ENCODE measurements at regions not wholly inside any gene's neighbourhood (a gene's known extent, or its start where the extent isn't known, plus 50 kb on each side); places are given as distances from the start of the nearest gene placed in this dataset.

DNA sequence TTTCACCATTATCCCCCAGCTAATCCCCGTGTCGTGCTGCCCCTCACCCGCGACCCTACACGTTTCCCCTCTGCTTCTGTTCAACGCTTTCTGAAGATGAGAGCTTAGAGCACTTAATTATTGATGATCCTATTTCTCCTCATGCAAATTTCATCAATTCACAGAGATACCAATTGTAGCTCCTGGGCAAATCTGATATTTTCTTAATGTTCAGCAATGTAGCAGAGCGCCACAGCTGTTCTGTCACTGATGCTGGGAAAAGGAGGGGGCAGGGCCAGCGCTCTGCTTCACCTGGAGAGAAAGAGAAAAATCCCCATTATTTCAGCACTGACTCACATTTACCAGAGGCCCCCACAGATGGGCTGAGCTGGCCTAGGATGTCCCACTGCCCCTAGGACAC is 121.2 kb downstream of the TTLL2 start:
- TF ChIP-seq YY1 (IDR thresholded peaks at IDR 0.05; ENCODE audit: low read depth) (no peak), EGR1 (IDR thresholded peaks at IDR 0.05) (no peak), RAD21 (IDR thresholded peaks at IDR 0.05; ENCODE audit: low read depth) (no peak), TEAD4 (IDR thresholded peaks at IDR 0.05) (no peak), FOXM1 (IDR thresholded peaks at IDR 0.05; ENCODE audit: borderline replicate concordance, low read depth) (no peak)

DNA sequence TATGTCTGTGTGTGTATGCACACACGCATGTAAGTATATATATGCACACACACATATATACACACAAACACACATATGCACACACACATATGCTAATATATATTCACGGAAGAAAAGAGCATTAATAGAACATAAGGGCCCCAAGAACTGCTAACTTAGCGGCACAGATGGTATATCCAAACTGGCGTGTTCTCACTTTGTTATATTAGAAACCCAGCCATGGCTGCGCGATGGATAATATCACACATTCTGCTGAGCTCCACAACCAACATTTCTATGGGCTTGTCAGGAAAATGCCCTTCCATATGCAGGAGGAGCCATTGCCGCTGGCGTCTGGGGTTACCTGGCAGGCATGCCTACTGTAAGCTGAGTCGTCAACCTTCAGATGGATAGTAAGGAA is 122.1 kb downstream of the TTLL2 start:
- TF ChIP-seq NFIC (IDR thresholded peaks at IDR 0.05): no peak
- TF ChIP-seq TCF12 (IDR thresholded peaks at IDR 0.05; ENCODE audit: low read depth): no peak

DNA sequence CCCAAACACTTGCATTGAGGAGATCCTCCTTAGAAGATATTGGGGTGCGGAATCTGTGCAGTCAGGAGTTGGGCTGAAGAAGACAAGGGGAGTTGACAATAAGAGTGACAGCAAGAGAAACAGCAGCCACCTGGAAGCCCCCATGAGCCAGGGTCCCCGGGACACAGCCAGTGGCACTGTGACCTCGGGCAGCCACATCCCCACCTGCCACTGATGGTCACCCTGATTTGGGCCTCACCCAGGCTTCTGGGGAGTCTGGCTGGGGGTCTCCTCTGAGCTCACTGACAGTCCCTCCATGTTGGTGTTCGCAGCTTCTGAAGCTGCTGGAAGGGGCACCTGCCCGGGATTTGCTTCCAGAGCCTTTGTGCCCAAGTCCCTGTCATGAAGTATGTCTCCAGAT is 123.5 kb downstream of the TTLL2 start:
- TF ChIP-seq YY1 (IDR thresholded peaks at IDR 0.05; ENCODE audit: low read depth) (no peak), CREB1 (IDR thresholded peaks at IDR 0.05; ENCODE audit: low read depth) (no peak), ZBTB7A (IDR thresholded peaks at IDR 0.05; ENCODE audit: low read depth) (no peak), FOXM1 (IDR thresholded peaks at IDR 0.05; ENCODE audit: borderline replicate concordance, low read depth) (no peak), TCF12 (IDR thresholded peaks at IDR 0.05; ENCODE audit: low read depth) (no peak), RAD21 (IDR thresholded peaks at IDR 0.05; ENCODE audit: low read depth) (no peak), NFIC (IDR thresholded peaks at IDR 0.05) (no peak)
- TF ChIP-seq, protein P1, sequence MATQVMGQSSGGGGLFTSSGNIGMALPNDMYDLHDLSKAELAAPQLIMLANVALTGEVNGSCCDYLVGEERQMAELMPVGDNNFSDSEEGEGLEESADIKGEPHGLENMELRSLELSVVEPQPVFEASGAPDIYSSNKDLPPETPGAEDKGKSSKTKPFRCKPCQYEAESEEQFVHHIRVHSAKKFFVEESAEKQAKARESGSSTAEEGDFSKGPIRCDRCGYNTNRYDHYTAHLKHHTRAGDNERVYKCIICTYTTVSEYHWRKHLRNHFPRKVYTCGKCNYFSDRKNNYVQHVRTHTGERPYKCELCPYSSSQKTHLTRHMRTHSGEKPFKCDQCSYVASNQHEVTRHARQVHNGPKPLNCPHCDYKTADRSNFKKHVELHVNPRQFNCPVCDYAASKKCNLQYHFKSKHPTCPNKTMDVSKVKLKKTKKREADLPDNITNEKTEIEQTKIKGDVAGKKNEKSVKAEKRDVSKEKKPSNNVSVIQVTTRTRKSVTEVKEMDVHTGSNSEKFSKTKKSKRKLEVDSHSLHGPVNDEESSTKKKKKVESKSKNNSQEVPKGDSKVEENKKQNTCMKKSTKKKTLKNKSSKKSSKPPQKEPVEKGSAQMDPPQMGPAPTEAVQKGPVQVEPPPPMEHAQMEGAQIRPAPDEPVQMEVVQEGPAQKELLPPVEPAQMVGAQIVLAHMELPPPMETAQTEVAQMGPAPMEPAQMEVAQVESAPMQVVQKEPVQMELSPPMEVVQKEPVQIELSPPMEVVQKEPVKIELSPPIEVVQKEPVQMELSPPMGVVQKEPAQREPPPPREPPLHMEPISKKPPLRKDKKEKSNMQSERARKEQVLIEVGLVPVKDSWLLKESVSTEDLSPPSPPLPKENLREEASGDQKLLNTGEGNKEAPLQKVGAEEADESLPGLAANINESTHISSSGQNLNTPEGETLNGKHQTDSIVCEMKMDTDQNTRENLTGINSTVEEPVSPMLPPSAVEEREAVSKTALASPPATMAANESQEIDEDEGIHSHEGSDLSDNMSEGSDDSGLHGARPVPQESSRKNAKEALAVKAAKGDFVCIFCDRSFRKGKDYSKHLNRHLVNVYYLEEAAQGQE (IDR thresholded peaks at IDR 0.05; ENCODE audit: low read depth): no peak

DNA sequence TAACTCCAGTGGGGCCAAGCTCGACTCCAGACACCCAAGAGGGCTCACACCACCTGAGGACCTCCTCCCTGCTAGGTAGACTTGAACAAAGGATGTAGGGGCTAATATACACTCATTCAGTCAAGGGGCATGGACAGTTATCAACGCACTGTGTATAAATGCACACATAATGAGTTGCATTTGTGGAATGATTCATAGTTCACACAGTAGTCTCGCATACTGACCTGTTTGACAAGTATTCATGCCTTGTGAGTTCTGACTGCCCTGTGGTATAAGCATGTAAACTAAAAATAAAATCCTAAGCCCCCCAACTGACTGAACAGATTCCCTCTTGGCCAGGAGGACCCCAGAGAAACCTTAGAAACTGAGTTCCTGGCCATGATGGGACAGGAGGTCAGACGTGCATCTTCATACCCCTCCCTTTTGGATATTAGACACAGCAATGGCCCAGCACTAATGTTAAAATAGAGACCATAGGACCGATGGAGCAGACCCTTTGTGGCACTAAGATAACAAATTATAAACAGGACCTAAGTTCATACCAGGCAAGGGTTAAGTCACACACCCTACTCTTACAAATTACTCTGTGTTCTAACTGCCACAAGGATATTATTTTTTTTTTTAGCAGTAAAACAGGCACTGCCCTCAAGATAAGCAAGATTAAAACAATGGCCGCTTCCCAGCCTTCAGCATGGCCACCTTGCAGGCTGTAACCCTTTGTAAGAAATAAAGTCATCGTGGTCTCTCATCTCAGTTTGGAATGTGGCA is 124.4 kb downstream of the TTLL2 start:
- TF ChIP-seq RAD21 (IDR thresholded peaks at IDR 0.05; ENCODE audit: low read depth) (no peak), CREB1 (IDR thresholded peaks at IDR 0.05; ENCODE audit: low read depth) (no peak), CEBPB (IDR thresholded peaks at IDR 0.05) (no peak), ZBTB7A (IDR thresholded peaks at IDR 0.05; ENCODE audit: low read depth) (no peak), TEAD4 (IDR thresholded peaks at IDR 0.05) (no peak), TCF12 (IDR thresholded peaks at IDR 0.05; ENCODE audit: low read depth) (no peak), TAF1 (IDR thresholded peaks at IDR 0.05; ENCODE audit: low read depth) (no peak), FOXM1 (IDR thresholded peaks at IDR 0.05; ENCODE audit: borderline replicate concordance, low read depth) (no peak), EP300 (IDR thresholded peaks at IDR 0.05; ENCODE audit: borderline replicate concordance) (no peak)
- TF ChIP-seq, protein P2, sequence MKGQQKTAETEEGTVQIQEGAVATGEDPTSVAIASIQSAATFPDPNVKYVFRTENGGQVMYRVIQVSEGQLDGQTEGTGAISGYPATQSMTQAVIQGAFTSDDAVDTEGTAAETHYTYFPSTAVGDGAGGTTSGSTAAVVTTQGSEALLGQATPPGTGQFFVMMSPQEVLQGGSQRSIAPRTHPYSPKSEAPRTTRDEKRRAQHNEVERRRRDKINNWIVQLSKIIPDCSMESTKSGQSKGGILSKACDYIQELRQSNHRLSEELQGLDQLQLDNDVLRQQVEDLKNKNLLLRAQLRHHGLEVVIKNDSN (IDR thresholded peaks at IDR 0.05): no peak
- TF ChIP-seq, protein P1 (IDR thresholded peaks at IDR 0.05; ENCODE audit: low read depth): no peak

DNA sequence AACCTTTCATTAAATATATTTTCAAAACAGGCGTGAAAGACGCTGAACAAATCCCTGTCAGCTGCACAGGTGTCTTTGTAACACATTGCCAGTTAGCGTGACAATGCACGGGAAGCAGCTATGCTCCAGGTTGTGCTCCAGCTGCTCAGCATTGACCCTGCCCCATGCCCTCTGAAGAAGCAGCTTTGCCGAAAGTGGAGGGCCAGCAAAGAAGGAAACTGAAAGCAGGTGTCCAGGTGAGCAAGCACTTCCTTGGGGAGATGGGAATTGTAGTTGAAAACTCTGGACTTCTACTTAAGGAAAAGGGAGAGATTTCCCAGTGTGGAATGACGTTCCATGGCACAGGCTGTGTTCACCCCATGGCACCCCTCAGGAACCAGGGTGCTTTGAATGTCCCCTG is 125.7 kb downstream of the TTLL2 start:
- TF ChIP-seq EGR1 (IDR thresholded peaks at IDR 0.05) (no peak), NFIC (IDR thresholded peaks at IDR 0.05) (no peak), CEBPB (IDR thresholded peaks at IDR 0.05) (no peak), ZBTB7A (IDR thresholded peaks at IDR 0.05; ENCODE audit: low read depth) (no peak), YY1 (IDR thresholded peaks at IDR 0.05; ENCODE audit: low read depth) (no peak)
- TF ChIP-seq, protein P1 (IDR thresholded peaks at IDR 0.05; ENCODE audit: low read depth): no peak
- TF ChIP-seq, protein P2 (IDR thresholded peaks at IDR 0.05): no peak

Measured in Ishikawa (cell line).